HG03045 (cell line): ENCODE measurements at regions not wholly inside any gene's neighbourhood (a gene's known extent, or its start where the extent isn't known, plus 50 kb on each side); places are given as distances from the start of the nearest gene placed in this dataset.
"Not testable (repeated sequence)": the region's sequence is repeated elsewhere in the genome, so short reads cannot be mapped to it uniquely, and the experiment has no call there.

Experiments used
- ATAC-seq: cut with Tn5 transposase; IDR thresholded peaks from one replicate; pipeline ENCODE4 v1.9.1; 2021; ENCODE audit warnings: mild to moderate bottlenecking, moderate library complexity; ENCODE audit not compliant: unreplicated experiment

DNA sequence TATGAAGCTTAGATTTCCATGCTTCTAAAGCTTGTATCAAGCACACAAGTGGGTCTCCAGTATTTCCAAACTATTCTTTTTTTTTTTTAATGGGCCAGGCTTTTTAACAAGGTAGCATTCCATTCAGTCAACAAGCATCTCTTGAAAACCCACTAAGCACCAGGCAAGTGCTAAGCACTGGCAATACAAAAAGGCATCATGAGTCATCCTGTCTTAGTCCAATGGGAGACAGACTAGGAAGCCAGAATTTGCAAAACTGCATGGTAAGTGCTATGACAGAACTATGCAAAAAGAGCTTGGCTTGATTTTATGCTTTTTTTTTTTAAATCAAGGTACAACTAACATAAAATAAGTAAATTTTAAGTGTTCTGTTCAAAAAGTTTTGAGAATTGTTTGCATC lies 109.3 kb upstream of the DST start:
- no peak for ATAC-seq

DNA sequence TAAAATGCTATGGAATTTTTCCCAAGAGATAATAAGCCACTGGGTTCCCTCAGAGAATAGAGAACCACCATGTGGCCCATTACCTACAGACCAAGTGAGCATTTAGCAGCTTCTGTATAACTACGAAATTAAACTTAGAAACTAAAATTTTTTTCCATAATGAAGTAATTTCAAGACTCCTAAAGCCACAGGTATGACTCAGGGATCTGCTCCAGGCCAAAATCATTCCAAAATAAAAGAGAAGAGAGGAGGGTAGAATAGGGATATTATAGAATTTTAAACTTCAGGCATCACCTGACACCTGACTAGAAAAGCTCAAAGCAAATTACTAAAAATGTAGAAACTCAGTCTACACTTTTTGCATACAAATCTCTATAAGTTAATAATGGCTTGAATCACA lies 108.9 kb upstream of the DST start:
- ATAC-seq, result no peak

DNA sequence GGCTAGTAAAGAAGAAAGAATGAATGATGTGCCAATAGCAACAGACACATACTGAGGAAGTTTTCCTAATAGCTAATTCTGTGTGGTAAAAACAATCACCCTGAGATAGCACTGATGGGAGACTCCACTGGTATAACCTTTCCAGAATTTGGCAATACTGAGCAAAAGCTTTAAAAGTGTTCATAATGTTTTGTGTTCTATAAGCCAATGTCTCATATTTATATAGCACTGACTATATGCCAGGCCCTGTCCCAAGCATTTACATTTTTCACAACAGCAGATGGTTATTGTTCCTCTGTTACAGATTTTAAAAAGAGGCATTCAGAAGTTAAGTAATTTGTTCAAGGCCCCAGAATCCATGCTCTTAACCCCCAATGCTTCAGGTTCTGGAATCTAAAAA lies 108.0 kb upstream of the DST start:
- ATAC-seq, result no peak

DNA sequence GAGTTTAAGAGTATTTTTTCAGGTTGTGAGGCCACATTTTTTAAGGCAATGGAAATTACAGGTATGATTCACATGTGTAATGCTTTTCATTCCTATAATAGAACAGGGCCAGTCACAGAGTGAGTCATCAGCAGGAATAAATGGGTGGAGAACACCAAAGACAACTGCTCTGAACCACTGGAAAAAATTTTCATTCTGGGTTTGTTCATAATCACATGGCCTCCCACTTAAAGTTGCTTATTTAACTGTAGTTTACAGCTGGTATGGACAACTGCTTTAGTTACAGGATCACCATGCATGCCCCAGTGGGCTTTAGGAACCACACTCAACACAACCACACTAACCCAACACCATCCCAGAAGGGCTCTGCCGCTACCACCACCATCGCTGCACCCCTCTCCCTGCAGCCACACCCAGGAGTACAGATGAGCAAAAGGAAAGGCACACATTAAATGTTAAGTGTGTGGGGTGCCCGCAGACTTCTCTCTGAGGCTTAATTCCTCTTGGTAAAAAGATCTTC lies 107.0 kb upstream of the DST start:
- ATAC-seq, result no peak

DNA sequence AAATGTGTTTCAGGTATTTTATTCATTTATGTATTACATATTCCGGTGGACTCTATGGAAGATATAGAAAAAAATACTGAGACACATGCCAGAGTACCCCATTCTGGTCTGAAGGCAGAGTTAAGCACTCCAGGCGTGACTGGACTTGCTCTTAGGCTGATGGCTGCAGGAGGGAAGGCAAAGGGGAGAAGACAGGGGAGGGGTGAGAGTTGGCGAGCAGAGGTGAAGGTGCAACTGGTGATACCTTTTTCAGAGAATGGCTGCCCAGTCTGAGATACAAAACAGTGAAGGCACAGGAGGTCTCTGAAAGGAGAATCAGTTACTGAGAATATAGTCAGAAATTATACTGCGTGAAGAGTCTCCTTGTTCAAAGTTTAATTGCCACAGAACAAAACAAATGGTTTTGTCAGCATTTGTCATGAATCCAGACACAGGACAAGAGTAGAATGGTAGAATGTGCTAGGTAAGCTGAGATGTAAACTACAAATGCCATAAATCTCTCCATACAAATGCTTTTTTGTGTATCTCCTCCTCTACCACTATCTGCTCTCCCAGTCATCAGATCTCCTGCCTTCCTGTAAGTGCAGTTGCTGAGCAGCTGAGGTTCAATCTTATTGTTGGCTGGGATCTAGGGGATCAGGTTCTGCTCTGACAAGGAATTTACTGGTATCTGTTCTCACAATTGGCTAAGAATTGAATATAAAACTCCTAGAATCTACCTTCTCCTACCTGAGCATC lies 104.2 kb upstream of the DST start:
- no peak for ATAC-seq

DNA sequence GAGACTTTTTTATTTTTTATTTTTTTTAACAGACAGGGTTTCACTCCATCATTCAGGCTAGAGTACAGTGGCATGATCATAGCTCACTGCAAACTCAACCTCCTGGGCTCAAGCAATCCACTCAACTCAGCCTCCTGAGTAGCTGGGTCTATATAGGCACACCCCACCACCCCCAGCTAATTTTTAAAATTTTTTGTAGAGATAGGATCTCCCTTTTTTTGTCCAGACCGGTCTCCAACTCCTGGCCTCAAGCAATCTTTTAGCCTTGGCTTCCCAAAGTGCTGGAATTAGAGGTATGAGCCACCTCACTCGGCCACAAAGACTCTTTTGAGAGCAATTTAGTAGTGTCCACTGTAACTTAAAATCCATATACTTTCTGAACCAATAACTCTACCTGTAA lies 103.3 kb upstream of the DST start:
- ATAC-seq, result no peak

DNA sequence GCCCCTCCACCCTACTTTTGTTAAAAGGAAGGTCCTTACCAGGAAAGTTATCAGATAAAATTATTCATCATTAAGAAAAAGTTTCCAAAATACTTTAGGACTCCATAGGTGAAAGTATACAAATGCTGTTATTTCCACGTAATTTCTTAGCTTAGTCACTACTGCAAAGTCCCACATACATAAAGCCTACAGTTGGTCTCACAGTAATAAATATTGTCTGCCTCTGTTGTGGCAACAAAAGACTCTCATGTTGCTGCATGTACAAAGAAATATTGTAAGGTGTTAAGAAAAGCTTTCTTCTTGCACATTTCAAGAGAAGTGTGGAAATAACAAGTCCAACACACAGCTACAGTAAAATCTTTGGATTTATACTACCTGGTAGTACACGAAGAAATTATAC lies 102.4 kb upstream of the DST start:
- no peak for ATAC-seq

DNA sequence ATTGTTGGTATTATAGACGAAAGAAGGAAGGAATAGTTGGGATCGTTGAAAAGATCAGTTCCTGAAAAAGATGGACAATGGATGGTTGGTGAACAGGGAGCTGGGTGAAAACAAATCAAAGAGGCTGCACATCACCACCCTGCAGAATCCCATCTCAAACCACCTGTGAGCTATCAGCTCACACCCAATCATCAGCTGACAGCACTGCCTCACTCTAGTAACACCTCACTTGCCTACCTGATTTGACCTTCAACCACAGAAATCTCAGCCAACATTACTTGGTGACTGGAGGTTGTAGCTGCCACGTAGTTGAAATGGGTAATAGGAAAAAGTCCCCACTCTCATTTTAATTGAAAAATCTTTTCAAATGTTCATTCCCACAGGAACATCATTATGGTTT lies 101.8 kb upstream of the DST start:
- ATAC-seq, result no peak

DNA sequence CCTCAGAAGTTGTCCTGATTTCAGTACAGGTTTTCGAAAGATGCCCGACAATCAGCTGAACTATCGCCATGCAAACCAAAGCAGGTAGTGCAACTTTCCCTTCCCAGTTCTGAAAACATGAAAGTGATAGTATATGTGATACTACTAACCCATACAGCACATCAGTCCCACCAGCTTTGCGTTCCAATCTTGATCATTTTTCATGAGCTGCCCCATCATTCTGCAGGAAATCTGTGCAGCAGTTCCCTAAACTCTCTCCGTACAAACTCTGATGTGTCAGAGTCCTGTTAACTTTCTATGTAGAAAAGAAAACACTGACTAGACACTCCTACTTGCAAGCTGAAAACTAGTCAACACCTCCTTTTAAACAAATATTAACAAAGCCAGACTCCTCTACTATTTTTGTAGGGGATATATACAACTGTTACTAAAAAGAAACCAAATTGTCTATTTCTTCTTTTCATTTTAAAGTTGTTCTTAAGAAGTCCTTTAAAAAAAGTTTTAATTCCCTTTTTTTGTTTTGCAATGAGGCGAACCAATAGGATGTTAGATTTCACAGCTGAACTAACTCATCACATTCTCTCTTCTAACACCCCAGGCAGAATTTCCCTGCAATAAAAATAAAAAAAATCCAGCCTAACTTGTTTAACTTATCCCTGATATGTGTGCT lies 99.6 kb upstream of the DST start:
- ATAC-seq, result peak; percentile 73

DNA sequence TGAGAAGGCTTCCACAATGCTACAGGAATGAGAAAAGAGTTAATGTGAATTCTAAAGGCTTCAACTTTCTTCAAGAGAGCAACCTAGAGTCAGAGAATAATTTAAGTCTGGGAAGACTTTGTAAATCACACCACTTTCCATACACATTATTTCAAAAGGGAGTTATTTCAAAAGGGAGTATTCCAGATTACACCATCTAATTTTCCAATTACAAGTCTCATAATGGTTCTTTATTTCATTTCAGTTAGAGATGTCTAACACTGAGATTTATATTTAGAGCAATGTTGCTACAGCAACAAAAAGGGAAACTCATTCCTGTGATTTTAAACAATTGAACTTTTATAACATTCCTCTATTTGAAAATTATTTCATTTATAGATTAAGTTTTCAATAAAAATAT lies 98.8 kb upstream of the DST start:
- no peak for ATAC-seq

DNA sequence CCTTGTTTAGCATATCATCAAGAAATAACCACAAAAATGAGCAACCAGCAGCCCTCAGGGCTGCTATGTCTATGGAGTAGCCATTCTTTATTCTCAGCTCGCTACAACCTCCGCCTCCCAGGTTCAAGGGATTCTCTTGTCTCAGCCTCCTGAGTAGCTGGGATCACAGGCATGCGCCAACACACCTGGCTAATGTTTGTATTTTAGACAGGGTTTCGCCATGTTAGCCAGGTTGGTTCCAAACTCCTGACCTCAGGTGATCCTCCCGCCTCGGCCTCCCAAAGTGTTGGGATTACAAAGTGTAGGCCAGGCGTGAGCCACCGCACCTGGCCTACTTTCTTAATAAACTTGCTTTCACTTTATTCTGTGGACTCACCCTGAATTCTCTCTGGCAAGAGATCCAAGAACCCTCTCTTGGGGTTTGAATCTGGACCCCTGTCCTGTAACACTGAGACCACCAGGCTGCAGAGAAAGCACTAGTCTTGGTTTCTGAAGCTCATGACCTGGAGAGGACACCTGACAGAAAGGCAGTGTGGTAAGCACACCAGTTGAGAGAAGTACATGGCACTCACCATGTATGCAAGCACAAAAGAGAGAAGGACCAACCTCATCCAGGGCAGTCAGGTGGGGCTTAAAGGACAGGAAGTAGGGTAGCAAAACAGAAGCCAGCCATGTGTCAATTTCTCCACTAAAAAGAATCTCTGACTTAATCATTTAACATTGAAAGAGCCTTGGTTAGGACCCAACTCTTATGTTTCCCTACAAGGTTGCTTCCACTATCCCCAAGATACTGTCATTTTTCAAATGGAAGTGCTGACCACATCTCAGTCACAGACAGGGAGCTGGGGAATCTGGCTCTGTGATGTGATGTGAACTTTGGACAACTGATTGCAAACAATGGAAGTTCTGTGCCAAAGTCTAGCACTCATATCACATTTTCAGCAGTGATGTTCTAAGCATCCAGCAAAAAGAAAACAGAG lies 97.4 kb upstream of the DST start:
- no peak for ATAC-seq

DNA sequence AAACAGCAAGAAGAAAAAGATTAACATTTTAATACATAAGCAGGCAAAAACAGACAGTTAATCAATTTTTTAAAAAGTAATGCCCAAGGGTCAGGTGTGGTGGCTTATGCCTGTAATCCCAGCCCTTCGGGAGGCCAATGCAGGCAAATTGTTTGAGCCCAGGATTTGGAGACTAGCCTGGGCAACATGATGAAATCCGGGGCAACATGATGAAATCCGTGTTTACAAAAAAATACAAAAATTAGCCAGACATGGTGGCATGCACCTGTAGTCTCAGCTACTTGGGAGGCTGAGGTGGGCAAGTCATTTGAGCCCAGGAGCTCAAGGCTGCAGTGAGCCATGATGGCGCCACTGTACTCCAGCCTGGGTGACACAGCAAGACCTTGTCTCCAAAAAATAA lies 94.1 kb upstream of the DST start:
- ATAC-seq, result no peak

DNA sequence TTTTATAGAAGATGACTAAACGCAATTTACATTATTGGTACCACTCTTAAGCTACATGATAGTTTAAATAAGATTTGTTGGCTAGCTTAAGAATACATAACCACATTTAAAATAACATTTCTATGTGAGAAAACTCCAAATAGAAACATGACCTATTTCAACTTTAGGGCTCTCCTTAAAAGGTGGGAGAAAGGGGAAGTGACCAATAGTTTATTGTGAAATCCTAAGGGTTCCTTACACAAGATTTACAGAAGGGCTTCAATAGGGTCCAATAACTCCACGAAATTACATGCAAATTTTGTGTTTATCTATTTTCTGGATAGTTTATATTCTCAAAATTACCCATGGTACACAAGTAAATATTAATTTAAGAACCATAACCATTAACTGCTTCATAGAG lies 91.6 kb upstream of the DST start:
- ATAC-seq, result no peak

DNA sequence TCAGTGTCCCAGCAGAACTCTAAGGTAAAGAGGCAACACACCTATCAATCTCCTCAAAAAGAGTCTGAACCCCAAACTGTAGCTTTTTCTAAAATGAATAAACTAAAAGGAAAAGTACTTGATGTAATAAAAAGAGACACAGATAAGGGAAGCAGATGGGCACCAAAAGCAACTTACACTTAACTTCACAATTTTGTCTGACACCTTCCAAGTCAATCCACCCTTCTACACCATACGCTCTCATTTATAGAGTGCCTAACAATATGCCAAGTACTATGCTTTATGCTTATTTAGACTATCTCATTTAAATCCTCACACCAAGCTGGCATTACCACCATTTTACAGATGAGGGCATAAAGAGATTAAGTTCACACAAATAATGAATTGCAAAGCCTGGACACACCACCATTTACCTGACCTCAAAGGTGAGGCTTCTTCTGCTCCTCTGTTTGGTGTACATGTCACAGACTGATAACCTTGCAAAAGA lies 90.6 kb upstream of the DST start:
- no peak for ATAC-seq

DNA sequence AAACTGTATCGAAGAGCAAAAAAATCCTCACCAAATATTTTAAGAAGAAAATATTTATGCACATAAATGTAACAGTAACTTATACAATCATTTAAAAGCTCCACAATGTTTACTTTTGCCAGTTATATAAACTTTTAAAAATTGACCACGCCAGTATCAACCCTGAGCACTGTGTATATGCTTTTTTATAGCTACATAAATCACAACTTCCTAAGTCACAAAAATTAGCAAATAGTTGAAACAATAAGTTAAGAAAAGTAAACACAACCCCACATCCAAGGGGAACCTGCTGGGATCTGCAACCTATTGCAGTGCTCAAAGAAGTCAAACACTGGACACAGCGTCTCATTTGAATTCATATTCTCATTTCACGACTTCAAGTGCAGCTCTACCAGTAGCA lies 89.8 kb upstream of the DST start:
- ATAC-seq, result no peak

DNA sequence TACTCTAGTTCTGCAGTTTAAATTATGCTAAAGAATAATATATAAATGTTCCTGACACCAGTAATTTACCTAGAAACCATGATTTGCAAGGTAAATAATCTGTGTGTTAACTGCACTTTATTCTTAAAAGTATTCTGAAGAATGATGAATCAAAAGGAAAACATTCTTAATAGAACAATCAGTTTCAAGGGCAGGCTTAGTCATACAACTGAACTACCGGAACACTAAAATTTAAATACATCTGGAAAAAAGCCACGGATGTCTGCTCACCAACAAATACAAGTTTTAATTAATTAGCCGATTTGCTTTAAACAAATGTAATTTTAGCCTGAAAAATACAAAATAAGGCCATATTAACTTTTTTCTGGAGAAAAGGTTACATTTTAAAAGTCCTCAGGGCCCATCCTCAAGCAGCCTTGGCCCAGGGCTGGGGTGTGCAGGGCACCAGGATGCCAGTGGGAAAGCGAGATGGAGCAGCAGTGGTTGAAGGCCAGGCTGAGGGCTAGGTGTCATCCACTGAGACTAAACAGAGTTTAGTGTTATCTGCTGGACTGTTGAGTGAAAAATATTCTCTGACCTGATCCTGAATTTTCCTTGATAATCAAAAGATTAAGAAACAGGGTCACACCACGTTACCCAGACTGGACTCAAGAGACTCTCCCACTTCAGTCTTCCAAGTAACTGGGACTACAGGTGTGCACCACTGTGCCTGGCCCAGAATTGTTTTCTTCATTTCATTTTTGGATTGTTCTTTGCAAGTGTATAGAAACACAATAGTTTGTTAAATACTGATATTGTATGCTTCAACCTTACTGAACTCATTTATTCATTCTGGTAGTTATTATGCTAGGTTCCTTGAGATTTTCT lies 88.2 kb upstream of the DST start:
- no peak for ATAC-seq

DNA sequence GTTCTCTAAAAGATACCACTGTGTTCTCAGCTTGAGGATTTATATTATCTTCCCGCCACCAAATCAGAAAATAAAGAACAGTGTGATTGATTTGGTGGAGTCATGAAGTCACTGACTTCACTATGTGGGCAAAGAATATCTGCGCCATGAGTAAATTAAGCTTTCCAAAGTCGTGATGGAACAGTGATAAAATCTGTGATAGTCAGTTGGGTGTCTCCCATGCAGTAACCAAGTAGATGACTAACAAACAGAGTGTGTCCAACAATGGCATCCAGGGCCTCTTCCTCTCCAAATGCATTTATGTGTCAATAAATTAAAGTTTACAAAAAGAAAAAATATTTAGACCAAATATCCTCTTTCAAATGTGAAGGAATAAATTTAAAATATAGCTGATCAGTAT lies 87.0 kb upstream of the DST start:
- ATAC-seq, result no peak

DNA sequence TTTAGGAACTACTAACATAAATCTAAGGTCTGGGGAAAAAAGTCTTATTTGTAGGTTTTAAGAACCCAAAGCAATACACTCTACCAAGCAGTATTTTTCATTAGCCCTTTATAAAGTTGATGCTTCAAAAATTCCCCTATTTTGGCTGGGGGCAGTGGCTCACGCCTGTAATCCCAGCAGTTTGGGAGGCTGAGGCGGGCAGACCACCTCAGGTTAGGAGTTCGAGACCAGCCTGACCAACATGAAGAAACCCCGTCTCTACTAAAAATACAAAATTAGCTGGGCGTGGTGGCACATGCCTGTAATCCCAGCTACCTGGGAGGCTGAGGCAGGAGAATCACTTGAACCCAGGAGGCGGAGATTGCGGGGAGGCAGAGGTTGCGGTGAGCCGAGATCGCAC lies 86.5 kb upstream of the DST start:
- ATAC-seq, result not testable (repeated sequence)

DNA sequence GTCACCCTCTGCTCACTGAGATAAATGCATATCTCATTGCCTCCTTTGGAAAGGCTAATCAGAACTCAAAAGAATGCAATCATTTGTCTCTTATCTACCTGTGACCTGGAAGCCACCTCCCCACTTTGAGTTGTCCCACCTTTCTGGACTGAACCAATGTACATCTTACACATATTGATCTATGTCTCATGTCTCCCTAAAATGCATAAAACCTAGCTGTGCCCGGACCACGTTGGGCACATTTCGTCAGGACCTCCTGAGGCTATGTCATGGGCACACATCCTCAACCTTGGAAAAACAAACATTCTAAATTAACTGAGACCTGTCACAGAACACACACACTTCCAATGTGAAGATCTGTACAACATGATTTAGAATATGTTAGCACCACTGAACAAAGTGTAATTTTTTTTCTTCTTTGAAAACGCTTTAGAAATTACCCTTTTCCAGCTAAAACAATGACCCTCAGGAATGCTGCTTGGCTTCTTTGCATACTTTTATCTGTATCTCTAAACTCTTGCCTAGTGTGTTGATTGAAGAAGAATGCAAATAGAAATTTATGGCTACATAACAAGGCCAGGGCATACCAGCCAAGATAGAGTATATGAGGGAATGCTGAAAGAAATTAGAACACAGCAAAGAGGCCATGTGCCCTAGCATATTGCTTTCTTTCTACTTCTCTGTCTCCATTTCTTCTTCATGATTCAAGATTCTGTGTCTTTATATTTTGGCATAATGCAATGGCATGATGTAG lies 84.6 kb upstream of the DST start:
- ATAC-seq, result no peak

DNA sequence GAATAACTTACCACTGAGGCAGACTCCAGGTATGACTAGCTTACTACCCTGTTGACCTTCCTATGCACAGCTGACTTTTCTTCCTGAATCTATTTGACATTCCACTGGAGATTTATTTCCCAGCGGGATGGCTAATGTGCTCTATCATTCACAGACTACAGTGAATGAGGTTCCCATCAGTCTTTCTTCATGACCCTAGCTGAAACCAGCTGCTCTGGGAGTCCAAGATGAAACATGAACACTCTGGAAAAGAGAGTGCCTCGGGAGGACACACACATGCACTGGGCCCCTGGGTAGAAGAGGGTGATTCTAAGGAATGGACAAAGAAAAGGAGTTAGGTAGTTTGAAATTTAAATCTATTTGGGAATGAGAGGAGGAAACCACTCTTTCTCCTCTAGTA lies 82.6 kb upstream of the DST start:
- ATAC-seq, result no peak
